ENCODE measurements at regions not wholly inside any gene's neighbourhood (a gene's known extent, or its start where the extent isn't known, plus 50 kb on each side); places are given as distances from the start of the nearest gene placed in this dataset.

DNA sequence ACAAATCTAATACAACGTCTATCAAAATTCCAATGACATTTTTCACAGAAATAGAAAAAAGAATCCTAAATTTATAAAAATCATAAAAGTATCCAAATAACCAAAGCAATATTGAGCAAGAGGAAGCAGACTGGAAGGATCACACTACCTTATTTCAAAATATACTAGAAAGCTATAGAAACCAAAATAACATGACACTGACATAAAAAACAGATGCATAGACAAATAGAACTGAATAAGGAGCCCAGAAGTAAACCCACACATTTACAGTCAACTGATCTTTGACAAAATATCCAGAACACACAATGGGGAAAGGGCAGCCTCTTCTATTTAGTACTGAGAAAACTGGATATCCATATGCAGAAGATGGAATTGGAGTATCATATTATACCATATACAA lies 217.5 kb downstream of the MACC1 start:
- Histone ChIP-seq H3K27me3 (no peaks in the 10 kb centered on the region), H3K9me3 (replicated peaks) (no peaks in the 10 kb centered on the region), H3K4me1 (no peaks in the 10 kb centered on the region), H3K27ac (no peak overlapping the region), H3K4me3 (no peak overlapping the region), H3K36me3 (no peaks in the 10 kb centered on the region)
- DNase-seq = no peak

DNA sequence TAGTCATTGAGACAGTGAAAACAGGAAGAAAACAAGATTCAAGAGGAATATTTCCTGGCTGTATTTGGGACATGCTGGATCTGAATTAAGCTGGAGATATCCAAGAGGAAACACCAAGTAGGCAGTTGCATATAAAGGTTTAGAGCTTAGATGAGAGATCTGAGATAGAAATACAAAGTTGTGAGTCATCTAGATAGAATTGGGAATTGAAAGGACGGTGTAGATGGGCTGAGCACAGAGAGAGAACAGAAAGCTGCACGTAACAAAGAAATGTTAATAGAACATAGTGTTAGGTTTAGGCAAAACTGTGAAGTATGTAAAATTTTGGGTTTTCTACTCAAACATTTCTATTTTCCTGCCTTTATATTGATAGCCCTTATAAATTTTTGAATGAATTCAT lies 218.5 kb upstream of the TMEM196 start:
- DNase-seq = no peak
- no peak overlapping the region for H3K27ac ChIP-seq
- H3K36me3 ChIP-seq = no peaks in the 10 kb centered on the region
- peaks cover 10% of the 10 kb centered on the region for H3K4me1 ChIP-seq
- no peaks in the 10 kb centered on the region for H3K9me3 ChIP-seq (replicated peaks)
- H3K27me3 ChIP-seq = no peaks in the 10 kb centered on the region
- H3K4me3 ChIP-seq = no peak overlapping the region

DNA sequence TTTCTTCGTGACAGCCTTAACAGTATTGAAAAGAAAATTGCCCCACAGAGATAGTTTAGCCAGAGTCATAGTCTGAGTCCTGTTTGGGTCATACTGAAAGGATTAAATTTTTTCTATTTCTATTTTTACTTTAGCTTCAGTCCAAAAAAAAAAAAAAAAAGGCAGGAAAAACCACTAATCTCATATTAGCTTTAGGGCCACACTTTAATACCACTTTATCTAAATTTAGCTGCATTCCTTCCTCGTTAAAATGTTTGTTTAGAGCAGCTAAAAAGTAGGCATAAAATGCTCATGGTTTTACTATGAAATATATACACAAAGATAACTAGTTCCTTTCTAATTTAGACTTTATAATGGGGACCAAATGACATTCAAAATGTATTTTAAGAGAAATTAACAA lies 216.5 kb upstream of the TMEM196 start:
- Histone ChIP-seq H3K9me3 (replicated peaks) (no peaks in the 10 kb centered on the region), H3K27me3 (no peaks in the 10 kb centered on the region), H3K4me1 (peaks cover 10% of the 10 kb centered on the region), H3K36me3 (no peaks in the 10 kb centered on the region), H3K27ac (no peak overlapping the region), H3K4me3 (no peak overlapping the region)
- DNase-seq = peak in 1 of 2 experiments; percentile 16

DNA sequence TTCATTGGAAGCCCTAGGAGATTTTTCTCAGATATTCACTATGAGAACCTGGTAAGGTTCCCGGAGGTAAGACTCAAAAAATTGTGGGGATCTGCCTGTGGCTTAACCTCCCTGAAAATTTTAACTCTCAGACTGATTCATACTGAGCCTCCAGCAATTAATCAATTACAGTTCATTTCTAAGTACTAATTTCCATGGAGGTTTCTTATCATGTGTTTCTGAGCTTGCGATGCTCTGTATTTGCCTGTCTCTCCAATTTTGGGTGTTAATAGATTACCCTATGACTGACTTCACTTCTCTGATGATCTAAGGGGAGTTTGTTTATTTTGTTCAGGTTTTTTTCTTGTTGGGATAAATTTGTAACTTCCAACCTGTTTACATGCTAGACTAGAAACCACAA lies 215.4 kb upstream of the TMEM196 start:
- no peaks in the 10 kb centered on the region for H3K9me3 ChIP-seq (replicated peaks)
- no peaks in the 10 kb centered on the region for H3K27me3 ChIP-seq

DNA sequence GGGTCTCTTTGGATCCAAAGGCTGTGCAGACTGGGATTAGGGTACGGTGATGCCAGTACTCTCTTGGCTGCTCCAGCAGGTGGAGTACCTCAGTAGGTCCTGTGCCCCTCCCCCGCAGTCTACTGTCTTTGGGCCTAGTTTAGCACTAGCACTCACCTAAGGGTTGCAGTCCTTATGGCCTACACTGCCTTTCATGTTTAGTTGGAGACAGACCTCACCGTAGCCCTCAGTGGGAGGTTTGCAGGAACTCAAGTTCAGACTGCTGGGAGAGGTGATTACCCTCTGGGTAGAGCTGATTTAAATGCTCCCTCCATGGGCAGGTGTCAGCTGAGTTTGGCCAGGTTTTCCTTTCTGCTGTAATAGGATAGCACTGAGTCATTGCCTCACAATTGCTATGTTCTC lies 210.8 kb upstream of the TMEM196 start:
- Histone ChIP-seq H3K4me3 (no peak overlapping the region), H3K9me3 (replicated peaks) (no peaks in the 10 kb centered on the region), H3K27ac (no peak overlapping the region), H3K27me3 (no peaks in the 10 kb centered on the region), H3K4me1 (0 out of 2 replicates have a peak, but pooled peaks cover under 1% of the 10 kb centered on the region), H3K36me3 (no peaks in the 10 kb centered on the region)
- peak; percentile 9 to 26 for DNase-seq

More for the DNA sequence above, 215.4 kb upstream of the TMEM196 start:
- H3K4me1 ChIP-seq = peaks cover 10% of the 10 kb centered on the region
- no peak overlapping the region for H3K27ac ChIP-seq
- H3K36me3 ChIP-seq = no peaks in the 10 kb centered on the region
- no peak overlapping the region for H3K4me3 ChIP-seq
- no peak for DNase-seq

DNA sequence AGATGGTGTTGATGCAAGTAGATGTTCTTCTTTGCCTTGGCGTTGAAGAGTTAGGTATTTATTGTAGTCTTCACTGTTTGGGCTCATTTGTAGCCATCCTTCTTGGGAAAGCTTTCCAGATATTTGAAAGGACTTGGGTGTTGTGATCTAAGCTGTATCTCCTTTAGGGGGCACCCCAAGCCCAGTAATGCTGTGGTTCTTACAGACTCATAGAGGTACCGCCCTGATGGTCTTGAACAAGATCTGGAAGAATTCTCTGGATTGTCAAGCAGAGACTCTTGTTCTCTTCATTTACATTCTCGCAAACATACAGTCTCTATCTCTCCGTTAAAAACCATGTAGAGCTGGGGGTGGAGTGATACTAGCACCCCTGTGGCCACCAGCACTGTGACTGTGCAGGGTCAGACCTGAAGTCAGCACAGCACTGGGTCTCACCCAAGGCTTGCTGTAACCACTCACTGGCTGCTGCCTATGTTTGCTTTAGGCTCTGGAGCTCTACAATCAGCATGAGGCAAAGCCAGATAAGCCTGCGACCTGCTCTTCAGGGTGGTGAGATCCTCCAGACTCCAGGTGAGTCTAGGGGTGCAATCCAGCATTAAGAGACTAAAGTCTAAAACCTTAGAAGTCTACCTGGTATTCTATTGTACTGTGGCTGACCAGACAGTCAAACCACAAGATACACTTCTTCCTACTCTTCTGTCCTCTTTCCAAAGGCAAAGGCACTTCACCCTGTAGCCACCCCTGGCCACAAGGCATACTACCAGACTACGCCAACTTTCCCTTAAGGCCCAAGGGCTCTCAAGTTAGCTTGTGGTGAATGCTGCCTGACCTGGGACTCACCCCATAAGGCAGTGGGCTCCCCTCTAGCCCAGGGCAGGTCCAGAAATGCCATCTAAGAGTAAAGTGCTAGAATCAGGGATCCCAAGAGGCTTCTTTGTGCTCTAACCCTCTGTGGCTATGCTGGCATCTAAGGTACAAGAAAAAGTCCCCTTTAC lies 209.7 kb upstream of the TMEM196 start:
- no peaks in the 10 kb centered on the region for H3K27me3 ChIP-seq
- no peak overlapping the region for H3K4me3 ChIP-seq
- peak; percentile 73 to 81 for DNase-seq
- no peaks in the 10 kb centered on the region for H3K36me3 ChIP-seq
- H3K4me1 ChIP-seq = no peaks in the 10 kb centered on the region
- no peak overlapping the region for H3K27ac ChIP-seq
- no peaks in the 10 kb centered on the region for H3K9me3 ChIP-seq (replicated peaks)

DNA sequence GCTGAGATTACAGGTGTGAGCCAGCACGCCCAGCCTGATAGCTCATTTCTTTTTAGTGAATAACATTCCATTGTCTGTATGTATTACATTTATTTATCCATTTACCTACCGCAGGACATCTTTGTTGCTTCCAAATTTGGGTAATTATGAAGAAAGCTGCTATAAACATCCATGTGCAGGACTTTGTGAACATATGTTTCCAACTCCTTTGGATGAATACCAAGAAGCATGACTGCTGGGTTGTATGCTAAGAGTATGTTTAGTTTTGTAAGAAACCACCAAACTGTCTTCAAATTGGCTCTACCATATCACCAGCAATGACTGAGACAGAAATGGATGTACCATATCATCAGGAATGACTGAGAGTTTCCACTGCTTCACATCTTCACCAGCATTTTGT lies 200.2 kb upstream of the TMEM196 start:
- no peak overlapping the region for H3K27ac ChIP-seq
- H3K36me3 ChIP-seq = no peaks in the 10 kb centered on the region
- no peak for DNase-seq
- no peak overlapping the region for H3K4me3 ChIP-seq
- H3K9me3 ChIP-seq (replicated peaks) = no peaks in the 10 kb centered on the region
- no peaks in the 10 kb centered on the region for H3K27me3 ChIP-seq
- 0 out of 2 replicates have a peak, but pooled peaks cover 4% of the 10 kb centered on the region for H3K4me1 ChIP-seq

DNA sequence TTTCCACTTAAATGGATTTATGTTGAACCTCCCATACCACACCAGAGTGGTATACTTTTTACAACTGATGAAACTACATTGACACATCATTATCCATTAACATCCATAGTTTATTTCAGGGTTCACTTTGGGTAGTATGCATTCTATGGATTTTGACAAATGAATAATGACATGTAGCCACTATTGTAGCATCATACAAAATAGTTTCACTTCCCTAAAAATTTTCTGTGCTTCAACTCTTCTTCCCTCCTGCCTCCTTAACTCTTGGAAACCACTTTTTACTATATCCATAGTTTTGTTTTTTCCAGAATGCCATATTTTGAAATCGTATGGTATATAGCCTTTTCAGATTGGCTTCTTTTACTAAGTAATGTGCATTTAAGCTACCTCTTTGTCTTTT lies 199.5 kb upstream of the TMEM196 start:
- H3K27me3 ChIP-seq = no peaks in the 10 kb centered on the region
- 0 out of 2 replicates have a peak, but pooled peaks cover 4% of the 10 kb centered on the region for H3K4me1 ChIP-seq
- H3K27ac ChIP-seq = no peak overlapping the region
- H3K9me3 ChIP-seq (replicated peaks) = no peaks in the 10 kb centered on the region
- H3K36me3 ChIP-seq = no peaks in the 10 kb centered on the region
- DNase-seq = no peak
- no peak overlapping the region for H3K4me3 ChIP-seq

DNA sequence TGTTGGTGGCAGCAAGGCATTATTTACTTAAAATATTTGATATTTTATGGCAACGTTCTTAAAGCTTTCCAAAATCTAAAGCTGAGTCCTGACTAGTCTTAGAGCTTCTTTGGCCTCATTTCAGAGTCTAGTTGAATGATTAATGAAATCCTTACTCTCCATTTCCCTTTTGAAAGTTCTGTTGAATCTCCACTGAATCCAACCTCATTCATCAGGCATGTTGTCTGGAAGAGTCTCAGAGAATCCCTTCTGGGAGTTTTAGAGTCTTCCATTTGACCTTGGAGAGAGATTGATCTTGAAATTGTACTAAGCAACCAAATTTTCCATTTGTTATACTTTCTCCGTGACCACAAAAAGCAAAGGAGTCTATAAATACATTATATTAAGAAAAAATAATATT lies 198.5 kb upstream of the TMEM196 start:
- H3K4me1 ChIP-seq = 0 out of 2 replicates have a peak, but pooled peaks cover 4% of the 10 kb centered on the region
- no peaks in the 10 kb centered on the region for H3K9me3 ChIP-seq (replicated peaks)
- DNase-seq = no peak
- no peak overlapping the region for H3K27ac ChIP-seq
- H3K36me3 ChIP-seq = no peaks in the 10 kb centered on the region
- H3K27me3 ChIP-seq = no peaks in the 10 kb centered on the region
- H3K4me3 ChIP-seq = no peak overlapping the region

DNA sequence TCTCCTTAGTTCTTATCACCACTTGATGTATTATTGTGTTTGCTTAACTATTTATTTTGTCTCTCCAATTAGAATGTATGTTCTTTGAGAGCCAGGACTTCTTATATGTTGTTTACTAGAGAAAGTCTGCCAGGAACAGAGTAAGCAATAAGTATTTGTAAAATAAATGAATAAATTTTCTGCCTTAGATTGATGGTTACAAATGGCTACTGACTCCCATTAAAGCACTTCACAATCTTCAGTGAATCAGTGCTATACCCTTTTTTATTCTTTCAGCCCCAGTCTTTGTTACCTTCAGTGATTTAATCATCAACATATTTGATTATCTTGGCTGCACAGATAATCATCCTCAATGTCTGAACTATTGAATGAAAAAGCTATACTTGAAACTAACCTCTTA lies 197.1 kb upstream of the TMEM196 start:
- Histone ChIP-seq H3K4me3 (no peak overlapping the region), H3K27ac (no peak overlapping the region), H3K4me1 (0 out of 2 replicates have a peak, but pooled peaks cover 4% of the 10 kb centered on the region), H3K9me3 (replicated peaks) (no peaks in the 10 kb centered on the region), H3K36me3 (no peaks in the 10 kb centered on the region), H3K27me3 (no peaks in the 10 kb centered on the region)
- DNase-seq = no peak

DNA sequence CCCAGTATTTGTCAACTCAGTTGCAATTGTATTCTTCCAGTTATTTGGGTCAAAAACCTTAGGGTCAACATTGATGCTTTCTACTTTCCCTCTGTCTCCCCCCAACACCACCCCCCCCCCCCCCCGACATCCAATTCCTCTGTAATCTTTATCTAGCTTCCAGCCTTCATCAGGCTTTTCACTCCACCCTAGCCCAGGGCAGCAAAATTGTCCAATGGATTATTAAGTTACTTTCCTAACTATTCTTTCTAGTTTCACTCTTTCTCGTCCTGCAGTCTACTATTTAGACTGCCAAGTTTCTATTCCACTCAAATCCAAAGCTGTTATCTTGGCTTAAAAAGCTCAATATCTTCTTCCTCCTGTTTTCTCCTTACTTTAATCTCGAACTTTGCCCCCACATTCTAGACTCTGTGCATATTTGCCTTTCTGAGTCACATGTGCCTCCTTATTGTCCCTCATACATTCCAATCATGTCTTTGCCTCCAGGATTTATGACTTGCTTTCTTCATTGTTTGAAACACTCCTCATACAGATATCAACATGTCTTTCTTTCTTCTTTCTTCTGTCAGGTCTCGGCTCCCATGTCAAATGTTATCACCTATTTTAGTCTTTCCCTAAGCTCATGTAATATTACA lies 196.6 kb upstream of the TMEM196 start:
- Histone ChIP-seq H3K27me3 (no peaks in the 10 kb centered on the region), H3K36me3 (no peaks in the 10 kb centered on the region), H3K9me3 (replicated peaks) (no peaks in the 10 kb centered on the region), H3K4me3 (no peak overlapping the region), H3K27ac (no peak overlapping the region), H3K4me1 (0 out of 2 replicates have a peak, but pooled peaks cover 4% of the 10 kb centered on the region)
- no peak for DNase-seq

DNA sequence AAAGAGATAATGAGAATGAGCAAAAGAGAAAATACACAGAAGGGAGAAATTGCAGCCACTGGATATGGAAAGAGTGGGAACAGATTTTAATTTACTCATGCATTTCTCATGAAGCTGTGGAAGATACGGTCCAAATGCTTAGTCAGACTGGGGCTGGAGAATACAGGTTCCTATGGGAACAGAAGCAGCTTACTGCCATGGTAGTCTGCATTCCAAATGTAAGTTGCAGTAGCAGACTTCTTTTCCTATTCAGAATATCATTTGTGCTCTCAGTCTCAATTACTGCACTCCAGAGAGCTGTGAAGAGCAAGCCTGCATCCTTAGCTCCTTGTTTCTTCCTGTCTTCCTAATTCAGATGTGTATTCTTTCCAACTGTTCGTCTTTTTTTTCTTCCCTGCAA lies 190.8 kb upstream of the TMEM196 start:
- H3K27me3 ChIP-seq = no peaks in the 10 kb centered on the region
- H3K27ac ChIP-seq = no peak overlapping the region
- H3K4me1 ChIP-seq = no peaks in the 10 kb centered on the region
- no peaks in the 10 kb centered on the region for H3K9me3 ChIP-seq (replicated peaks)
- H3K36me3 ChIP-seq = no peaks in the 10 kb centered on the region
- no peak overlapping the region for H3K4me3 ChIP-seq
- DNase-seq = no peak

DNA sequence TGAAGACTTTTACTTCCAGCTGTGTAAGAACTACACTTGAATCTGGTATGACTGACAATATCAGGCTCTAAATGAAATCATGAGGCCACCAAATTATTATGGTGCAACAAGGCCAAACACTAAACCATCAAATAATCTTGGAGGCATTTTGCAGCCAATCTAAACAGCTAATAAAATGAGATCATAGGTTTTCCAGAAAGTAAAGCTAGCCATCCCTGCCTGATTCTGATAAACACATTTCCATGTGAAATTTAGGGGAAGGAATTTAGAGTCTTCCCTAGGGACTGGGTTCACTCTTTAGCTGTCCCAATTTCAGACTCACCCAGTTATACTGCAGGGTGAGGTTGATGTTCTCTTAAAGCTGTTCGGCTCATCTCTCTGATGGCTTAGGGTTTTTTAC lies 190.3 kb upstream of the TMEM196 start:
- Histone ChIP-seq H3K4me1 (no peaks in the 10 kb centered on the region), H3K27me3 (no peaks in the 10 kb centered on the region)
- DNase-seq = no peak

DNA sequence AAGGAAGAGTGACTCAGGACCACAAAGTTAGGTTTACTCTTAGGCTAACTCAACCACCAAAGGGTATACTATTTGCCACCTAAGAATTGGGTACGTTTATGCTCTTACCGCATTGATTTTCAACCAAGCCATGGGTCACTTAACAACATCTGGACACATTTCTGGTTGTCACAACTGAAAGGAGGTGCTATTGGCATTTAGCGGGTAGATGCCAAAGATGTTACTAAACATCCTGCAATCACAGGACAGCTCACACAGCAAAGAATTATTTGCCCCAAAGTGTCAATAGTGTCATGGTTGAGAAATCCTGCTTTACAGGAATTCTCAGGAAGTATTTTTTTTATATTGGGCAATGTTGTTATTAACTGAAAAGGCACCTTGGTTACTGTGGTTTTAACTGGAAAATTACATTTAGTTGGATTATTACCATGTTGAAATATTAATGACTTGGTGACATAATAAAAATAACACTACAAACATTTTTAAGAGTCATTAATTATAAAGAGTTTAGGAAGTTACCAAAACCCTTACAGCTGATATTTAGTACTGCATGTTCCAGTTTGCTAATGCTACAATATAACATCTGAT lies 185.0 kb upstream of the TMEM196 start:
- Histone ChIP-seq H3K9me3 (replicated peaks) (peaks cover 9% of the 10 kb centered on the region), H3K4me1 (no peaks in the 10 kb centered on the region; the same call in 1 of the 2 replicates), H3K27ac (no peak overlapping the region), H3K27me3 (no peaks in the 10 kb centered on the region), H3K36me3 (no peaks in the 10 kb centered on the region), H3K4me3 (no peak overlapping the region)
- no peak for DNase-seq

More for the DNA sequence above, 190.3 kb upstream of the TMEM196 start:
- Histone ChIP-seq H3K36me3 (no peaks in the 10 kb centered on the region), H3K9me3 (replicated peaks) (no peaks in the 10 kb centered on the region), H3K27ac (no peak overlapping the region), H3K4me3 (no peak overlapping the region)

DNA sequence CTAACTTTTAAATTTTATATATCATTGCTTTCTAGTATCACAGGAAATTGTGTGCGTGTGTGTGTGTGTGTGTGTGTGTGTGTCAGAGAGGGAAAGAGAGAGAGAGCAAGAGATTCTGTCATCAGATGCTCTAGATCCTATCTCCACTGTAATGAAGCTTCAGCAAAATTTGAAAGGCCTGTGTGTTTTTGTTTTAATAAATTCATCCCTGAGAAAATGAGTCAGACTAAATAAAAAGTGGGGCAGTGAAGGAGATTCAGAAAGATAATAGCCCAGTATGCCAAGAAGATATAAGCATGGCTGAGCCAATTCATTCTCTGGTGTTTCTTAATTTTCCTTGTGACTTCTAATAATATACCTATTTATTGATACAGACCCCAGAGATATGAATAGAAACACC lies 184.2 kb upstream of the TMEM196 start:
- H3K36me3 ChIP-seq = no peaks in the 10 kb centered on the region
- H3K9me3 ChIP-seq (replicated peaks) = peaks cover 12% of the 10 kb centered on the region
- no peaks in the 10 kb centered on the region for H3K27me3 ChIP-seq
- no peak overlapping the region for H3K27ac ChIP-seq
- H3K4me3 ChIP-seq = no peak overlapping the region
- no peaks in the 10 kb centered on the region; the same call in 1 of the 2 replicates for H3K4me1 ChIP-seq
- DNase-seq = no peak
